ENCODE measurements at regions not wholly inside any gene's neighbourhood (a gene's known extent, or its start where the extent isn't known, plus 50 kb on each side); places are given as distances from the start of the nearest gene placed in this dataset.

DNA sequence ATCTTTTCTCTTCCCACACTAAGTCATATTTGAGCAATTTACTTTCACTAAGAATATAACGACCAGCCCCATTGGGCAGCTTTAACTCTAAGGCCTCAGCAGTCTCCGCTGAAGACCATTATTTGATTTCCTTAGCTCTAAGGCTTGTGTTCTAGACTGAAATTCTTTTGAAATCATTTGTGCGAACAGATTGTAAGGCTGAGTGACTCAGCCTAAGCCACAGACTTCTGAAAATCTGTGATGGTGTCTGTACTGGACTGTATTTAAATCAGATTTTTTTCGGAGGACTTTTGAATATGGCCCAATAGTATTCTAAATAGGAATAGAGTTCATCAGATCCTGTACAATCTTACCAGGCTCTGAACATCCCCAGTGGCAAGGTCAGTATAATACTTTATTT is 150.3 kb upstream of the TECRL start:
- Histone ChIP-seq H3K27me3 (no peaks in the 10 kb centered on the region), H3K27ac (no peak overlapping the region)
- intact Hi-C loops (cut with DNase I; ENCODE audit: low total_unique reads) = no loop called here

DNA sequence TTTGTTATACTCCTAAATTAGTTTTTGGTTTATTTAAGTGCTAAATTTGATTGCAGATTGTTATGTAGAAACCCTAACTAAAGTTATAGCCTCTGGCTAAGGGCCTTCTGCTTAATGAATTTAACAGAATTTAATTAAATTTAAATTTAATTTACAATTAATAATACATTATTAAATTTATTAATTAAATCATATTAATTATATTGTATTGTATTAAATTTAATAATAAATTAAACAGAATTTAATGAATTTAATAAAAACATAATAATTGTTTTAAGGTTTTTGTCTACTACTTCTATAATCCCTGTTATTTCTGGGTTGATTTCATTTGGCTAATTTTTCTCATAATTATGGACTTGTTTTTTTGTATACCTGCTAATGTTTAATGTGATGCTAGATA is 141.9 kb upstream of the TECRL start:
- Histone ChIP-seq H3K4me3 (no peak overlapping the region), H3K36me3 (no peaks in the 10 kb centered on the region), H3K9me3 (no peaks in the 10 kb centered on the region), H3K27me3 (no peaks in the 10 kb centered on the region), H3K4me1 (no peaks in the 10 kb centered on the region), H3K27ac (no peak overlapping the region)
- TF ChIP-seq POLR2AphosphoS5 (IDR thresholded peaks at IDR 0.05) = no peak
- no peak for TF ChIP-seq POLR2A (IDR thresholded peaks at IDR 0.05)
- TF ChIP-seq, protein P1, sequence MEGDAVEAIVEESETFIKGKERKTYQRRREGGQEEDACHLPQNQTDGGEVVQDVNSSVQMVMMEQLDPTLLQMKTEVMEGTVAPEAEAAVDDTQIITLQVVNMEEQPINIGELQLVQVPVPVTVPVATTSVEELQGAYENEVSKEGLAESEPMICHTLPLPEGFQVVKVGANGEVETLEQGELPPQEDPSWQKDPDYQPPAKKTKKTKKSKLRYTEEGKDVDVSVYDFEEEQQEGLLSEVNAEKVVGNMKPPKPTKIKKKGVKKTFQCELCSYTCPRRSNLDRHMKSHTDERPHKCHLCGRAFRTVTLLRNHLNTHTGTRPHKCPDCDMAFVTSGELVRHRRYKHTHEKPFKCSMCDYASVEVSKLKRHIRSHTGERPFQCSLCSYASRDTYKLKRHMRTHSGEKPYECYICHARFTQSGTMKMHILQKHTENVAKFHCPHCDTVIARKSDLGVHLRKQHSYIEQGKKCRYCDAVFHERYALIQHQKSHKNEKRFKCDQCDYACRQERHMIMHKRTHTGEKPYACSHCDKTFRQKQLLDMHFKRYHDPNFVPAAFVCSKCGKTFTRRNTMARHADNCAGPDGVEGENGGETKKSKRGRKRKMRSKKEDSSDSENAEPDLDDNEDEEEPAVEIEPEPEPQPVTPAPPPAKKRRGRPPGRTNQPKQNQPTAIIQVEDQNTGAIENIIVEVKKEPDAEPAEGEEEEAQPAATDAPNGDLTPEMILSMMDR (IDR thresholded peaks at IDR 0.05) = no peak
- no peak for DNase-seq (ENCODE audit: low spot score in 2 of 2)
- intact Hi-C loops (cut with DNase I; ENCODE audit: low total_unique reads) = no loop called here

More for the DNA sequence above, 150.3 kb upstream of the TECRL start:
- Histone ChIP-seq H3K4me3 (no peak overlapping the region), H3K4me1 (no peaks in the 10 kb centered on the region), H3K36me3 (no peaks in the 10 kb centered on the region), H3K9me3 (no peaks in the 10 kb centered on the region)
- TF ChIP-seq POLR2A (IDR thresholded peaks at IDR 0.05) (no peak), POLR2AphosphoS5 (IDR thresholded peaks at IDR 0.05) (no peak)
- TF ChIP-seq, protein P1 (IDR thresholded peaks at IDR 0.05) = no peak
- DNase-seq (ENCODE audit: low spot score in 2 of 2) = no peak

DNA sequence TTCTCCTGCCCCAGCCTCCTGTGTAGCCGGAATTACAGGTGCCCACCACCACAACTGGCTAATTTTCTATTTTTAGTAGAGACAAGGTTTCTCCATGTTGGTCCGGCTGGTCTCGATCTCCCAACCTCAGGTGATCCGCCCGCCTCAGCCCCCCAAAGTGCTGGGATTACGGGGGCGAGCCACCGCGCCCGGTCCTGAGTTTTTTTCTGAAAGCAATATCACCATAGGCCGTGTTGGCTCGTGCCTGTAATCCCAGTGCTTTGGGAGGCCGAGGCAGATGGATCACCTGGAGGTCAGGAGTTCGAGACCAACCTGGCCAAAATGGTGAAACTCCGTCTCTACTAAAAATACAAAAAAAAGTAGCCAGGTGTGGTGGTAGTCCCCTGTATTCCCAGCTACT is 136.3 kb upstream of the TECRL start:
- H3K27ac ChIP-seq = no peak overlapping the region
- no peaks in the 10 kb centered on the region for H3K36me3 ChIP-seq
- no peak for DNase-seq (ENCODE audit: low spot score in 2 of 2)
- no peaks in the 10 kb centered on the region for H3K27me3 ChIP-seq
- no peaks in the 10 kb centered on the region for H3K4me1 ChIP-seq
- H3K4me3 ChIP-seq = no peak overlapping the region
- intact Hi-C loops (cut with DNase I; ENCODE audit: low total_unique reads) = no loop called here
- H3K9me3 ChIP-seq = no peaks in the 10 kb centered on the region
- no peak for TF ChIP-seq POLR2AphosphoS5 (IDR thresholded peaks at IDR 0.05)
- TF ChIP-seq, protein P1 (IDR thresholded peaks at IDR 0.05) = no peak
- TF ChIP-seq POLR2A (IDR thresholded peaks at IDR 0.05) = no peak

DNA sequence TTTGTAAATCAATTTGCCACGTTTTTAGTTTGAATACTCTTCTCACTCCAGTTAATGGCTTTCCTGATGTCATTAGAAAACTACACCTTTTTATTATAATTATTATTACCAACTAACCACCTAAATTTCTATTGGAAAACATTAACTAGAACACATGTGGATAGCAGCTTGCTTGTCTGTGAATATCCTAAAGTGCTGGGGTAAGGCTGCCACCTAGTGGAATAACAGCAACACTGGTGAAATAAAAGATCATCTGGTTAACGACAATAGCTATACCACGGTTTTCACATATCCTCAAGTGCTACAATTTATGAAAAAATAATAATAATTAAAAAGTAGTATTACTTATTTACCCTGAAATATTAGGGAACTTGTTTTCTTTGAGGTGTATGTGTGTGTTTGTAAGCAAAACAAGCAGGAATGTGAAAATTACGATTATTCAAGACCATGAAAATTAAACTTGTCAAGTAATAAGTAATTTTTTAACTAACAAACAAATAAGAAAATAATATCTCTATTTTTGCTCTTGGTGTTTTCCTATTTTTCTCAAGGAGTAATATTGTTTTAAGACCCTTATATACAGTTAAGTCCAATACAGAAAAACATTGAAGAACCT is 130.1 kb upstream of the TECRL start:
- Histone ChIP-seq H3K9me3 (no peaks in the 10 kb centered on the region), H3K27me3 (no peaks in the 10 kb centered on the region), H3K27ac (no peak overlapping the region), H3K36me3 (no peaks in the 10 kb centered on the region), H3K4me3 (no peak overlapping the region), H3K4me1 (no peaks in the 10 kb centered on the region)
- intact Hi-C loops (cut with DNase I; ENCODE audit: low total_unique reads) = no loop called here
- no peak for DNase-seq (ENCODE audit: low spot score in 2 of 2)
- TF ChIP-seq, protein P1 (IDR thresholded peaks at IDR 0.05) = peak in 2 of 3 donors; percentile 48 to 61
- TF ChIP-seq POLR2AphosphoS5 (IDR thresholded peaks at IDR 0.05) (no peak), POLR2A (IDR thresholded peaks at IDR 0.05) (no peak)

DNA sequence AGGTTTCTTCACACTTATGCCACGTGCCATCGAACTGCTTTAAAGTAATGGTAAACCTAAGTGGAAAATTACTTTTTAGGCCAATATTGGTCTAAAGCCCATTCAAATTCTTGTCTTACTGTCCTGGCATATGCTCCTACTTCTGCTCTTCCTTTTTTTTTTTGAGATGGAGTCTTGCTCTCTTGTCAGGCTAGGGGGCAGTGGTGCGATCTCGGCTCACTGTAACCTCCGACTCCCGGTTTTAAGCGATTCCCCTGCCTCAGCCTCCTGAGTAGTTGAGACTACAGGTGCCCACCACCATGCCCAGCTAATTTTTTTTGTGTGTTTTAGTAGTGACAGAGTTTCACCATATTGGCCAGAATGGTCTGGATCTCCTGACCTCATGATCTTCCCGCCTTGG is 129.0 kb upstream of the TECRL start:
- Histone ChIP-seq H3K36me3 (no peaks in the 10 kb centered on the region), H3K27ac (no peak overlapping the region), H3K4me1 (no peaks in the 10 kb centered on the region), H3K4me3 (no peak overlapping the region), H3K9me3 (no peaks in the 10 kb centered on the region), H3K27me3 (no peaks in the 10 kb centered on the region)
- intact Hi-C loops (cut with DNase I; ENCODE audit: low total_unique reads) = no loop called here
- no peak for DNase-seq (ENCODE audit: low spot score in 2 of 2)
- TF ChIP-seq, protein P1 (IDR thresholded peaks at IDR 0.05) = no peak
- TF ChIP-seq POLR2AphosphoS5 (IDR thresholded peaks at IDR 0.05) = no peak
- no peak for TF ChIP-seq POLR2A (IDR thresholded peaks at IDR 0.05)

All from breast epithelium (tissue), 4 donors.